CD8-positive, alpha-beta memory T cell (primary cell): ENCODE measurements at regions not wholly inside any gene's neighbourhood (a gene's known extent, or its start where the extent isn't known, plus 50 kb on each side); places are given as distances from the start of the nearest gene placed in this dataset.
A peak's percentile ranks its signal among the peaks of the same experiment; 100 is the strongest.

ENCODE experiments used
- CTCF ChIA-PET: fragments of 350-600 bp; sonication (Branson Sonifier 250); formaldehyde crosslinking; loops from one replicate; lab custom pipeline; 2021; ENCODE audit warnings: antibody characterized with exemption; lab: Charles Lee
- POLR2A ChIA-PET: fragments of 350-600 bp; sonication (Branson Sonifier 250); formaldehyde crosslinking; loops from one replicate; lab custom pipeline; 2021; ENCODE audit warnings: antibody characterized with exemption; lab: Charles Lee
- DNase-seq, 5 donors: peaks; one replicate each; pipeline versions ENCODE4 v3.0.0 to v3.0.0-alpha.2; 2020 to 2022; ENCODE audit warnings: mixed read lengths in 1 of 5
- H3K27ac ChIP-seq: one replicate; pipeline ENCODE4 v1.7.0; 2013; ENCODE audit warnings: low read depth, mild to moderate bottlenecking, low read length, moderate library complexity
- H3K27me3 ChIP-seq: 2 replicates; pipeline ENCODE4 v1.7.0; 2013; ENCODE audit warnings: low read length, mild to moderate bottlenecking; ENCODE audit not compliant: insufficient read depth, poor library complexity, severe bottlenecking
- H3K36me3 ChIP-seq: 2 replicates; pipeline ENCODE4 v1.7.0; 2013; ENCODE audit warnings: mild to moderate bottlenecking, low read length, moderate library complexity; ENCODE audit not compliant: insufficient read depth
- H3K4me1 ChIP-seq: 2 replicates; pipeline ENCODE4 v1.7.0; 2013; ENCODE audit warnings: mild to moderate bottlenecking, low read length, moderate library complexity; ENCODE audit not compliant: insufficient read depth
- H3K4me3 ChIP-seq: 2 replicates; pipeline ENCODE4 v1.7.0; 2013; ENCODE audit warnings: mild to moderate bottlenecking, low read length
- H3K9me3 ChIP-seq: 2 replicates; pipeline ENCODE4 v1.7.0; 2013; ENCODE audit warnings: mild to moderate bottlenecking, low read length
- H3K27ac Mint-ChIP-seq, 8 donors: one replicate each; pipeline ENCODE4 v1.8.0; 2020 to 2021; ENCODE audit warnings: mixed read lengths in 8 of 8, mild to moderate bottlenecking in 6 of 8, inconsistent platforms in 3 of 8, moderate library complexity in 3 of 8
- H3K27me3 Mint-ChIP-seq, 2 donors: one replicate each; pipeline ENCODE4 v1.8.0; 2020 to 2021; ENCODE audit warnings: mixed read lengths in 2 of 2, mild to moderate bottlenecking in 1 of 2, moderate library complexity in 1 of 2
- H3K36me3 Mint-ChIP-seq, 3 donors: one replicate each; pipeline ENCODE4 v1.8.0; 2020 to 2021; ENCODE audit warnings: mixed read lengths in 3 of 3, inconsistent platforms in 1 of 3, mild to moderate bottlenecking in 1 of 3
- H3K4me1 Mint-ChIP-seq, 3 donors: one replicate each; pipeline ENCODE4 v1.8.0; 2020 to 2021; ENCODE audit warnings: mixed read lengths in 3 of 3, inconsistent platforms in 1 of 3, mild to moderate bottlenecking in 1 of 3
- H3K4me3 Mint-ChIP-seq, 7 donors: one replicate each; pipeline ENCODE4 v1.8.0; 2020 to 2021; ENCODE audit warnings: mixed read lengths in 7 of 7, mild to moderate bottlenecking in 6 of 7, moderate library complexity in 4 of 7, inconsistent platforms in 2 of 7
- H3K9me3 Mint-ChIP-seq, 5 donors: one replicate each; pipeline ENCODE4 v1.8.0; 2020 to 2022; ENCODE audit warnings: mixed read lengths in 5 of 5, mild to moderate bottlenecking in 3 of 5, moderate library complexity in 2 of 5, inconsistent platforms in 1 of 5

GRCh38 chr10:124265776-124266467, 152.8 kb downstream of the OAT start:
- Mint-ChIP-seq H3K27me3 (peaks cover 2 to 9% of the 10 kb centered on the region in 2 donors), H3K9me3 (no peaks in the 10 kb centered on the region), H3K4me1 (no peaks in the 10 kb centered on the region), H3K4me3 (no peak overlapping the region), H3K36me3 (no peaks in the 10 kb centered on the region), H3K27ac (no peak overlapping the region)
- no peaks in the 10 kb centered on the region for H3K36me3 ChIP-seq
- H3K4me3 ChIP-seq = no peak overlapping the region
- H3K9me3 ChIP-seq = no peaks in the 10 kb centered on the region
- POLR2A ChIA-PET = no interaction called here
- no peaks in the 10 kb centered on the region for H3K4me1 ChIP-seq
- H3K27ac ChIP-seq = no peak overlapping the region
- DNase-seq = no peak
- CTCF ChIA-PET = no interaction called here
- no peaks in the 10 kb centered on the region for H3K27me3 ChIP-seq

GRCh38 chr10:124265391-124265745, 153.4 kb downstream of the OAT start:
- POLR2A ChIA-PET = no interaction called here
- H3K4me1 ChIP-seq = no peaks in the 10 kb centered on the region
- Mint-ChIP-seq H3K4me3 (no peak overlapping the region), H3K36me3 (no peaks in the 10 kb centered on the region), H3K4me1 (no peaks in the 10 kb centered on the region), H3K9me3 (no peaks in the 10 kb centered on the region), H3K27me3 (peaks cover 2 to 9% of the 10 kb centered on the region in 2 donors), H3K27ac (no peak overlapping the region)
- H3K4me3 ChIP-seq = no peak overlapping the region
- no peak overlapping the region for H3K27ac ChIP-seq
- CTCF ChIA-PET = no interaction called here
- DNase-seq = no peak
- no peaks in the 10 kb centered on the region for H3K9me3 ChIP-seq
- no peaks in the 10 kb centered on the region for H3K27me3 ChIP-seq
- H3K36me3 ChIP-seq = no peaks in the 10 kb centered on the region

- no peaks in the 10 kb centered on the region for H3K27me3 ChIP-seq
- H3K9me3 Mint-ChIP-seq = peaks cover 0 to under 1% (median 0%) of the 10 kb centered on the region in 5 donors
- no peaks in the 10 kb centered on the region for H3K36me3 ChIP-seq
- ChIA-PET POLR2A (no interaction called here), CTCF (no interaction called here)
- H3K27me3 Mint-ChIP-seq = peaks cover 0 to 9% of the 10 kb centered on the region in 2 donors
- no peak overlapping the region for H3K27ac Mint-ChIP-seq
- DNase-seq = no peak
- no peaks in the 10 kb centered on the region for H3K4me1 Mint-ChIP-seq
- no peaks in the 10 kb centered on the region for H3K9me3 ChIP-seq
- no peak overlapping the region for H3K4me3 Mint-ChIP-seq
- H3K4me1 ChIP-seq = no peaks in the 10 kb centered on the region
- no peaks in the 10 kb centered on the region for H3K36me3 Mint-ChIP-seq
- H3K27ac ChIP-seq = no peak overlapping the region
- H3K4me3 ChIP-seq = no peak overlapping the region
Observed at GRCh38 chr10:124264711-124265390, 153.9 kb downstream of the OAT start.

GRCh38 chr10:124264271-124264670, 154.5 kb downstream of the OAT start:
- H3K4me3 Mint-ChIP-seq = no peak overlapping the region
- H3K4me1 Mint-ChIP-seq = no peaks in the 10 kb centered on the region
- Histone ChIP-seq H3K27ac (no peak overlapping the region), H3K4me3 (no peak overlapping the region), H3K27me3 (no peaks in the 10 kb centered on the region), H3K9me3 (no peaks in the 10 kb centered on the region), H3K4me1 (no peaks in the 10 kb centered on the region), H3K36me3 (no peaks in the 10 kb centered on the region)
- no peak for DNase-seq
- POLR2A ChIA-PET = no interaction called here
- no peaks in the 10 kb centered on the region for H3K36me3 Mint-ChIP-seq
- peaks cover 0 to 9% of the 10 kb centered on the region in 2 donors for H3K27me3 Mint-ChIP-seq
- H3K9me3 Mint-ChIP-seq = peaks cover 0 to 3% (median 0%) of the 10 kb centered on the region in 5 donors
- CTCF ChIA-PET = no interaction called here
- peak overlapping the region in 1 of 8 donors; percentile 34 for H3K27ac Mint-ChIP-seq

- H3K4me3 Mint-ChIP-seq = no peak overlapping the region
- Histone ChIP-seq H3K36me3 (no peaks in the 10 kb centered on the region), H3K4me1 (no peaks in the 10 kb centered on the region), H3K27ac (no peak overlapping the region), H3K9me3 (no peaks in the 10 kb centered on the region), H3K4me3 (no peak overlapping the region), H3K27me3 (no peaks in the 10 kb centered on the region)
- H3K9me3 Mint-ChIP-seq = peaks cover 0 to 3% (median 0%) of the 10 kb centered on the region in 5 donors
- H3K27me3 Mint-ChIP-seq = peaks cover 0 to 6% of the 10 kb centered on the region in 2 donors
- no peaks in the 10 kb centered on the region for H3K4me1 Mint-ChIP-seq
- CTCF ChIA-PET = no interaction called here
- H3K27ac Mint-ChIP-seq = no peak overlapping the region
- POLR2A ChIA-PET = no interaction called here
- no peaks in the 10 kb centered on the region for H3K36me3 Mint-ChIP-seq
- DNase-seq = no peak
Observed at GRCh38 chr10:124263726-124264125, 155.0 kb downstream of the OAT start.

GRCh38 chr10:124262971-124263370, 155.8 kb downstream of the OAT start:
- CTCF ChIA-PET = no interaction called here
- Histone ChIP-seq H3K4me3 (no peak overlapping the region), H3K4me1 (no peaks in the 10 kb centered on the region), H3K9me3 (no peaks in the 10 kb centered on the region), H3K27me3 (no peaks in the 10 kb centered on the region), H3K27ac (no peak overlapping the region), H3K36me3 (no peaks in the 10 kb centered on the region)
- Mint-ChIP-seq H3K4me3 (no peak overlapping the region), H3K36me3 (no peaks in the 10 kb centered on the region), H3K27me3 (peaks cover 0 to 4% of the 10 kb centered on the region in 2 donors), H3K4me1 (no peaks in the 10 kb centered on the region), H3K9me3 (peaks cover 0 to 3% (median 0%) of the 10 kb centered on the region in 5 donors), H3K27ac (no peak overlapping the region)
- no peak for DNase-seq
- POLR2A ChIA-PET = no interaction called here

GRCh38 chr10:124262234-124262865, 156.4 kb downstream of the OAT start:
- POLR2A ChIA-PET = no interaction called here
- Mint-ChIP-seq H3K9me3 (peaks cover 0 to 3% (median 0%) of the 10 kb centered on the region in 5 donors), H3K4me1 (no peaks in the 10 kb centered on the region)

GRCh38 chr10:124259139-124259825, 159.4 kb downstream of the OAT start:
- H3K27ac Mint-ChIP-seq = no peak overlapping the region
- H3K4me1 ChIP-seq = no peaks in the 10 kb centered on the region
- no peak overlapping the region for H3K4me3 Mint-ChIP-seq
- H3K27me3 Mint-ChIP-seq = peaks cover 0 to 3% of the 10 kb centered on the region in 2 donors
- POLR2A ChIA-PET = no interaction called here
- CTCF ChIA-PET = no interaction called here
- H3K27me3 ChIP-seq = no peaks in the 10 kb centered on the region
- no peaks in the 10 kb centered on the region for H3K36me3 Mint-ChIP-seq
- no peak overlapping the region for H3K27ac ChIP-seq
- H3K4me1 Mint-ChIP-seq = no peaks in the 10 kb centered on the region
- no peak overlapping the region for H3K4me3 ChIP-seq
- peaks cover 0 to 3% (median 2%) of the 10 kb centered on the region in 5 donors for H3K9me3 Mint-ChIP-seq
- DNase-seq = peak in 1 of 5 donors; percentile 11
- no peaks in the 10 kb centered on the region for H3K36me3 ChIP-seq
- H3K9me3 ChIP-seq = no peaks in the 10 kb centered on the region

More at GRCh38 chr10:124262234-124262865, 156.4 kb downstream of the OAT start:
- no peak overlapping the region for H3K4me3 ChIP-seq
- no peak for DNase-seq
- H3K36me3 ChIP-seq = no peaks in the 10 kb centered on the region
- no peaks in the 10 kb centered on the region for H3K27me3 ChIP-seq
- H3K4me1 ChIP-seq = no peaks in the 10 kb centered on the region
- H3K27ac ChIP-seq = no peak overlapping the region
- peaks cover 0 to 4% of the 10 kb centered on the region in 2 donors for H3K27me3 Mint-ChIP-seq
- no peak overlapping the region for H3K27ac Mint-ChIP-seq
- H3K36me3 Mint-ChIP-seq = no peaks in the 10 kb centered on the region
- CTCF ChIA-PET = no interaction called here
- no peaks in the 10 kb centered on the region for H3K9me3 ChIP-seq
- no peak overlapping the region for H3K4me3 Mint-ChIP-seq
